Ishikawa (cell line): ENCODE measurements at regions not wholly inside any gene's neighbourhood (a gene's known extent, or its start where the extent isn't known, plus 50 kb on each side); places are given as distances from the start of the nearest gene placed in this dataset.

Experiments used
- CREB1 ChIP-seq: IDR thresholded peaks from 2 replicates; pipeline ENCODE4 v1.6.1; 2012; ENCODE audit warnings: low read depth
- MAX ChIP-seq: IDR thresholded peaks from 2 replicates; pipeline ENCODE4 v1.6.1; 2012
- RAD21 ChIP-seq: IDR thresholded peaks from 2 replicates; pipeline ENCODE4 v1.6.1; 2012; ENCODE audit warnings: low read depth
- REST ChIP-seq: IDR thresholded peaks from 2 replicates; pipeline ENCODE4 v1.6.1; 2012; ENCODE audit warnings: low read depth, mild to moderate bottlenecking
- YY1 ChIP-seq: IDR thresholded peaks from 2 replicates; pipeline ENCODE4 v1.6.1; 2012; ENCODE audit warnings: low read depth

GRCh38 chr3:89948008-89948407 lies 840.6 kb downstream of the EPHA3 start:
- TF ChIP-seq YY1: no peak
- TF ChIP-seq REST: no peak
- no peak for TF ChIP-seq CREB1
- TF ChIP-seq MAX: no peak
- TF ChIP-seq RAD21: no peak
